NB4 (cell line): ENCODE measurements at regions not wholly inside any gene's neighbourhood (a gene's known extent, or its start where the extent isn't known, plus 50 kb on each side); places are given as distances from the start of the nearest gene placed in this dataset.
A peak's percentile ranks its signal among the peaks of the same experiment; 100 is the strongest.

Source experiments
- CTCF ChIP-seq: IDR thresholded peaks from one replicate; pipeline ENCODE4 v1.5.1; 2012; ENCODE audit warnings: low read depth, low read length
- MYC ChIP-seq: IDR thresholded peaks from 2 replicates; pipeline ENCODE4 v1.6.1; 2011; ENCODE audit warnings: low read depth, low read length
- POLR2A ChIP-seq: IDR thresholded peaks from 2 replicates; pipeline ENCODE4 v1.6.1; 2011; ENCODE audit warnings: mild to moderate bottlenecking; ENCODE audit not compliant: insufficient read length; ENCODE audit errors: extremely low read depth

- peak; percentile 83 for TF ChIP-seq CTCF
- no peak for TF ChIP-seq POLR2A
- TF ChIP-seq MYC = no peak
These were observed 164.1 kb upstream of the SALL4 start for GRCh38 chr20:51966296-51966971.
